ENCODE measurements at regions not wholly inside any gene's neighbourhood (a gene's known extent, or its start where the extent isn't known, plus 50 kb on each side); places are given as distances from the start of the nearest gene placed in this dataset.

- DNase-seq (ENCODE audit: low read depth, low spot score): no peak
- no peaks in the 10 kb centered on the region for H3K36me3 ChIP-seq (ENCODE audit: control insufficient read depth in 1 of 2, insufficient read depth in 2 of 2, low read length in 2 of 2)
- ChIA-PET RAD21 (ENCODE audit: low non-redundant PET in 1 of 2, low total read pairs in 2 of 2, uncharacterized antibody in 2 of 2, unreplicated experiment in 2 of 2) (no interaction called here), CTCF (no interaction called here), POLR2A (no interaction called here)
- intact Hi-C loops (cut with micrococcal nuclease): loop anchor here (10.0 kb wide), 1 partner anchor 279 kb away; no protein-coding TSS in a partner anchor
- H3K4me2 ChIP-seq (ENCODE audit: low read length): no peak overlapping the region
- BruUV-seq (replicated peaks): no TSS peak
- H2AFZ ChIP-seq (ENCODE audit: low read depth, low read length, poor library complexity, severe bottlenecking): no peak overlapping the region
- no peaks in the 10 kb centered on the region for H4K20me1 ChIP-seq (ENCODE audit: insufficient read depth)
- no peaks in the 10 kb centered on the region for H3K9me2 ChIP-seq (ENCODE audit: insufficient read depth)
- TF ChIP-seq TCF7L2 (IDR thresholded peaks at IDR 0.05; ENCODE audit: borderline replicate concordance, extremely low read depth, insufficient read depth, insufficient read length) (no peak), EZH2 (IDR thresholded peaks at IDR 0.05) (no peak), JUND (IDR thresholded peaks at IDR 0.05) (no peak)
- H3K4me3 ChIP-seq (replicated peaks in 1 of 2; ENCODE audit: low read depth in 1 of 2, low read length in 2 of 2): no peak overlapping the region
- no peak overlapping the region for H3K27ac ChIP-seq (ENCODE audit: low read depth, low read length)
- no peaks in the 10 kb centered on the region for H3K4me1 ChIP-seq (ENCODE audit: control insufficient read depth in 1 of 2, insufficient read depth in 2 of 2, low read length in 2 of 2)
- no peaks in the 10 kb centered on the region for H3K9me3 ChIP-seq (ENCODE audit: control insufficient read depth in 1 of 2, insufficient read depth in 1 of 2, low read depth in 1 of 2, low read length in 2 of 2)
- ATAC-seq: no peak
- H3K79me2 ChIP-seq (ENCODE audit: insufficient read depth, low read length): no peaks in the 10 kb centered on the region
- H3K9ac ChIP-seq (ENCODE audit: low read length): no peak overlapping the region
- H3K27me3 ChIP-seq (ENCODE audit: insufficient read depth, low read length): peaks cover 44% of the 10 kb centered on the region
Observed at GRCh38 chr12:111173391-111173790, 195.5 kb downstream of the PHETA1 start.

DNA sequence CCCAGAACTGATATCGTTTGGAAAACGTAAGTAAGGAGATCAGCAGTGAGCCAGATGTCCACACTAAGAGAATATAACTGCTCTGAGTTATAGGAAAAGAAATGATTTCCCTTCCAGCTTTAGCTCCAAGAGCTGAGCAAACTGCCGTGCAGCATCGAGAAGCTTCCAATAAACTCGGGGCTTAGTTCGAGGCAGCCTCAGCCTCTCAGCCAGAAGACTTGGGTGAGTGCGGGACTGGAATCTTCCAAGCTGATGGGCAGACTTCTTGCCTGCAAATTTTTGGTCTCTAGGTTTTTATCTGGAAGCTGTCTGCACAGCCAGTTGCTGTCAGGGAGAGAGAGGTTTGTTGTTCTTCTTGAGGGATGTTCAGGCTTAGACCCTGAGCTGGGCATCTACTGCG is 196.1 kb downstream of the PHETA1 start:
- RAD21 ChIA-PET (ENCODE audit: low non-redundant PET in 1 of 2, low total read pairs in 2 of 2, uncharacterized antibody in 2 of 2, unreplicated experiment in 2 of 2): no interaction called here
- CTCF ChIA-PET: no interaction called here
- TF ChIP-seq FOSL1 (IDR thresholded peaks at IDR 0.05; ENCODE audit: low read depth) (no peak), ZBTB33 (IDR thresholded peaks at IDR 0.05; ENCODE audit: extremely low read depth, insufficient replicate concordance, low read length) (no peak), ELF1 (IDR thresholded peaks at IDR 0.05; ENCODE audit: borderline replicate concordance, low read depth) (no peak)
- TF ChIP-seq, protein P1, sequence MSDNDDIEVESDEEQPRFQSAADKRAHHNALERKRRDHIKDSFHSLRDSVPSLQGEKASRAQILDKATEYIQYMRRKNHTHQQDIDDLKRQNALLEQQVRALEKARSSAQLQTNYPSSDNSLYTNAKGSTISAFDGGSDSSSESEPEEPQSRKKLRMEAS (IDR thresholded peaks at IDR 0.05): no peak
- TF ChIP-seq, protein P2, sequence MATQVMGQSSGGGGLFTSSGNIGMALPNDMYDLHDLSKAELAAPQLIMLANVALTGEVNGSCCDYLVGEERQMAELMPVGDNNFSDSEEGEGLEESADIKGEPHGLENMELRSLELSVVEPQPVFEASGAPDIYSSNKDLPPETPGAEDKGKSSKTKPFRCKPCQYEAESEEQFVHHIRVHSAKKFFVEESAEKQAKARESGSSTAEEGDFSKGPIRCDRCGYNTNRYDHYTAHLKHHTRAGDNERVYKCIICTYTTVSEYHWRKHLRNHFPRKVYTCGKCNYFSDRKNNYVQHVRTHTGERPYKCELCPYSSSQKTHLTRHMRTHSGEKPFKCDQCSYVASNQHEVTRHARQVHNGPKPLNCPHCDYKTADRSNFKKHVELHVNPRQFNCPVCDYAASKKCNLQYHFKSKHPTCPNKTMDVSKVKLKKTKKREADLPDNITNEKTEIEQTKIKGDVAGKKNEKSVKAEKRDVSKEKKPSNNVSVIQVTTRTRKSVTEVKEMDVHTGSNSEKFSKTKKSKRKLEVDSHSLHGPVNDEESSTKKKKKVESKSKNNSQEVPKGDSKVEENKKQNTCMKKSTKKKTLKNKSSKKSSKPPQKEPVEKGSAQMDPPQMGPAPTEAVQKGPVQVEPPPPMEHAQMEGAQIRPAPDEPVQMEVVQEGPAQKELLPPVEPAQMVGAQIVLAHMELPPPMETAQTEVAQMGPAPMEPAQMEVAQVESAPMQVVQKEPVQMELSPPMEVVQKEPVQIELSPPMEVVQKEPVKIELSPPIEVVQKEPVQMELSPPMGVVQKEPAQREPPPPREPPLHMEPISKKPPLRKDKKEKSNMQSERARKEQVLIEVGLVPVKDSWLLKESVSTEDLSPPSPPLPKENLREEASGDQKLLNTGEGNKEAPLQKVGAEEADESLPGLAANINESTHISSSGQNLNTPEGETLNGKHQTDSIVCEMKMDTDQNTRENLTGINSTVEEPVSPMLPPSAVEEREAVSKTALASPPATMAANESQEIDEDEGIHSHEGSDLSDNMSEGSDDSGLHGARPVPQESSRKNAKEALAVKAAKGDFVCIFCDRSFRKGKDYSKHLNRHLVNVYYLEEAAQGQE (IDR thresholded peaks at IDR 0.05; ENCODE audit: low read depth): no peak

More for the DNA sequence above, 196.1 kb downstream of the PHETA1 start:
- intact Hi-C loops (cut with micrococcal nuclease): loop anchor here (10.0 kb wide), 1 partner anchor 278 kb away; no protein-coding TSS in a partner anchor
- H2AFZ ChIP-seq (ENCODE audit: low read depth, low read length, poor library complexity, severe bottlenecking): no peak overlapping the region
- DNase-seq (ENCODE audit: low read depth, low spot score): no peak
- no peaks in the 10 kb centered on the region for H3K9me3 ChIP-seq (ENCODE audit: control insufficient read depth in 1 of 2, insufficient read depth in 1 of 2, low read depth in 1 of 2, low read length in 2 of 2)
- H3K79me2 ChIP-seq (ENCODE audit: insufficient read depth, low read length): no peaks in the 10 kb centered on the region
- H3K4me2 ChIP-seq (ENCODE audit: low read length): no peak overlapping the region
- no peaks in the 10 kb centered on the region for H4K20me1 ChIP-seq (ENCODE audit: insufficient read depth)
- H3K36me3 ChIP-seq (ENCODE audit: control insufficient read depth in 1 of 2, insufficient read depth in 2 of 2, low read length in 2 of 2): no peaks in the 10 kb centered on the region
- no peaks in the 10 kb centered on the region for H3K4me1 ChIP-seq (ENCODE audit: control insufficient read depth in 1 of 2, insufficient read depth in 2 of 2, low read length in 2 of 2)
- H3K27me3 ChIP-seq (ENCODE audit: insufficient read depth, low read length): peaks cover 47% of the 10 kb centered on the region
- no peak overlapping the region for H3K4me3 ChIP-seq (replicated peaks in 1 of 2; ENCODE audit: low read depth in 1 of 2, low read length in 2 of 2)
- POLR2A ChIA-PET: no interaction called here
- H3K9me2 ChIP-seq (ENCODE audit: insufficient read depth): no peaks in the 10 kb centered on the region
- BruUV-seq (replicated peaks): no TSS peak
- H3K27ac ChIP-seq (ENCODE audit: low read depth, low read length): no peak overlapping the region
- ATAC-seq: no peak
- no peak overlapping the region for H3K9ac ChIP-seq (ENCODE audit: low read length)
